Heart left ventricle (tissue), 13 donors: ENCODE measurements at regions not wholly inside any gene's neighbourhood (a gene's known extent, or its start where the extent isn't known, plus 50 kb on each side); places are given as distances from the start of the nearest gene placed in this dataset.

ENCODE experiments used
- POLR2A ChIP-seq, 2 donors: fragments of 450-650 bp; IDR thresholded peaks; one replicate each; pipeline ENCODE4 v1.6.1; 2017; ENCODE audit warnings: antibody characterized with exemption in 2 of 2, mild to moderate bottlenecking in 2 of 2, moderate library complexity in 2 of 2
- TF ChIP-seq, protein P1 (sequence below), 12 donors: fragments of 200-600 bp; sonication (generic) in 4 of 12; IDR thresholded peaks; one replicate each; pipeline versions ENCODE4 v1.5.0 to v1.8.0; 2018 to 2022; ENCODE audit warnings: antibody characterized with exemption in 12 of 12, mild to moderate bottlenecking in 5 of 12
- donor health status: ischemic (EF 13 %, LVEDD 7.1; RV severe dilation, severe dysfunction).
- donor health status: DM: no; HTN: yes; CAD: no.
- donor health status: DM: no; HTN: no; CAD: no.
- donor health status: ischemic (EF 25% LVEDD 6.9; RV normal size, moderate dysfunction).
- donor health status: ischemic (EF 25% LVEDD 5.7; RV mildly dilated, moderate dysfunction).
- donor health status: ischemic (EF 35%, LVEDD 5.7; RV mildly dilated, moderate dysfunction).
- donor health status: nonischemic (EF 11% LVEDD 7.7; RV severe dilation, severe dysfunction).
- donor health status: DM: yes; HTN: yes; CAD: no.
- donor health status: PGD.
- donor health status: ischemic (EF 29% LVEDD 5.4; RV normal size, mild dysfunction).
- donor health status: nonischemic (EF 23%, LVEDD 6.1; RV moderate dilation, normal function).

DNA sequence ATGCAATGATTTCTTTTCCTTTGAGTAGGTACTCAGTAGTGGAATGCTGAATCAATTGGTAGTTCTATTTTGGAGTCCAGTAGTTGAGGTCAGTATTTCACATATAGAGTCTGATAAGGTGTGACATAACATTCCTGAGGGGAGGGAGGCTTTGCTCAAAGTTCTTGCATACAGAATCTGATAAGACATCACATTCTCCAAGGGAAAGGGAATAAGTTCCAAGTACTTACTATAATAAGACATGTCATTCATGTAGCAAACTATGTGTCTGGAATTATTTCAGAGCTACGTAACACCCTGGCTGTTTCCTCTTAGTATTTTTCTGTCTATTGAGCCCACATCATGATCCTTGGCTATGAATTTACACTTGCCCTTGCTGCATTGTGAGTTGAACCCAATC is 74.3 kb upstream of the POM121L12 start:
- TF ChIP-seq, protein P1, sequence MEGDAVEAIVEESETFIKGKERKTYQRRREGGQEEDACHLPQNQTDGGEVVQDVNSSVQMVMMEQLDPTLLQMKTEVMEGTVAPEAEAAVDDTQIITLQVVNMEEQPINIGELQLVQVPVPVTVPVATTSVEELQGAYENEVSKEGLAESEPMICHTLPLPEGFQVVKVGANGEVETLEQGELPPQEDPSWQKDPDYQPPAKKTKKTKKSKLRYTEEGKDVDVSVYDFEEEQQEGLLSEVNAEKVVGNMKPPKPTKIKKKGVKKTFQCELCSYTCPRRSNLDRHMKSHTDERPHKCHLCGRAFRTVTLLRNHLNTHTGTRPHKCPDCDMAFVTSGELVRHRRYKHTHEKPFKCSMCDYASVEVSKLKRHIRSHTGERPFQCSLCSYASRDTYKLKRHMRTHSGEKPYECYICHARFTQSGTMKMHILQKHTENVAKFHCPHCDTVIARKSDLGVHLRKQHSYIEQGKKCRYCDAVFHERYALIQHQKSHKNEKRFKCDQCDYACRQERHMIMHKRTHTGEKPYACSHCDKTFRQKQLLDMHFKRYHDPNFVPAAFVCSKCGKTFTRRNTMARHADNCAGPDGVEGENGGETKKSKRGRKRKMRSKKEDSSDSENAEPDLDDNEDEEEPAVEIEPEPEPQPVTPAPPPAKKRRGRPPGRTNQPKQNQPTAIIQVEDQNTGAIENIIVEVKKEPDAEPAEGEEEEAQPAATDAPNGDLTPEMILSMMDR (IDR thresholded peaks at IDR 0.05) = no peak
- TF ChIP-seq POLR2A (IDR thresholded peaks at IDR 0.05) = no peak
